Ishikawa (cell line): ENCODE measurements at regions not wholly inside any gene's neighbourhood (a gene's known extent, or its start where the extent isn't known, plus 50 kb on each side); places are given as distances from the start of the nearest gene placed in this dataset.

Experiments used
- CEBPB ChIP-seq: IDR thresholded peaks from 2 replicates; pipeline ENCODE4 v1.6.1; 2012
- CREB1 ChIP-seq: IDR thresholded peaks from 2 replicates; pipeline ENCODE4 v1.6.1; 2012; ENCODE audit warnings: low read depth
- EGR1 ChIP-seq: IDR thresholded peaks from 2 replicates; pipeline ENCODE4 v1.6.1; 2012
- EP300 ChIP-seq: IDR thresholded peaks from 2 replicates; pipeline ENCODE4 v1.6.1; 2012; ENCODE audit warnings: borderline replicate concordance
- FOXM1 ChIP-seq: IDR thresholded peaks from 2 replicates; pipeline ENCODE4 v1.6.1; 2012; ENCODE audit warnings: low read depth, borderline replicate concordance
- MAX ChIP-seq: IDR thresholded peaks from 2 replicates; pipeline ENCODE4 v1.6.1; 2012
- NFIC ChIP-seq: IDR thresholded peaks from 2 replicates; pipeline ENCODE4 v1.6.1; 2012
- RAD21 ChIP-seq: IDR thresholded peaks from 2 replicates; pipeline ENCODE4 v1.6.1; 2012; ENCODE audit warnings: low read depth
- REST ChIP-seq: IDR thresholded peaks from 2 replicates; pipeline ENCODE4 v1.6.1; 2012; ENCODE audit warnings: low read depth, mild to moderate bottlenecking
- TAF1 ChIP-seq: IDR thresholded peaks from 2 replicates; pipeline ENCODE4 v1.6.1; 2012; ENCODE audit warnings: low read depth, mild to moderate bottlenecking
- TCF12 ChIP-seq: IDR thresholded peaks from 2 replicates; pipeline ENCODE4 v1.6.1; 2012; ENCODE audit warnings: low read depth
- TEAD4 ChIP-seq: IDR thresholded peaks from 2 replicates; pipeline ENCODE4 v1.6.1; 2012
- USF1 ChIP-seq: IDR thresholded peaks from 2 replicates; pipeline ENCODE4 v1.6.1; 2012
- YY1 ChIP-seq: IDR thresholded peaks from 2 replicates; pipeline ENCODE4 v1.6.1; 2012; ENCODE audit warnings: low read depth
- ZBTB7A ChIP-seq: IDR thresholded peaks from 2 replicates; pipeline ENCODE4 v1.6.1; 2012; ENCODE audit warnings: low read depth

- no peak for TF ChIP-seq USF1
- TF ChIP-seq RAD21, result no peak
- no peak for TF ChIP-seq ZBTB7A
- no peak for TF ChIP-seq TCF12
- no peak for TF ChIP-seq EGR1
- no peak for TF ChIP-seq MAX
- no peak for TF ChIP-seq FOXM1
These were observed 1104.9 kb upstream of the CELF4 start for GRCh38 chr18:38670486-38670885.

GRCh38 chr18:38664929-38665328 is 1099.3 kb upstream of the CELF4 start:
- no peak for TF ChIP-seq CEBPB
- TF ChIP-seq EP300, result no peak
- no peak for TF ChIP-seq NFIC
- TF ChIP-seq TCF12, result no peak
- TF ChIP-seq USF1, result no peak
- no peak for TF ChIP-seq MAX
- no peak for TF ChIP-seq TAF1
- TF ChIP-seq RAD21, result no peak
- TF ChIP-seq CREB1, result no peak
- TF ChIP-seq EGR1, result no peak
- no peak for TF ChIP-seq REST
- no peak for TF ChIP-seq YY1
- TF ChIP-seq ZBTB7A, result no peak
- TF ChIP-seq TEAD4, result no peak

- no peak for TF ChIP-seq CEBPB
- no peak for TF ChIP-seq YY1
- TF ChIP-seq MAX, result no peak
- TF ChIP-seq USF1, result no peak
- TF ChIP-seq EGR1, result no peak
- no peak for TF ChIP-seq CREB1
- no peak for TF ChIP-seq FOXM1
- TF ChIP-seq EP300, result no peak
- TF ChIP-seq TCF12, result no peak
- no peak for TF ChIP-seq TEAD4
- TF ChIP-seq REST, result no peak
- no peak for TF ChIP-seq ZBTB7A
- TF ChIP-seq RAD21, result no peak
- no peak for TF ChIP-seq TAF1
- TF ChIP-seq NFIC, result no peak
These were observed 1098.1 kb upstream of the CELF4 start for GRCh38 chr18:38663682-38664081.

- TF ChIP-seq REST (no peak), YY1 (no peak), TCF12 (no peak), USF1 (no peak), NFIC (no peak), TAF1 (no peak), TEAD4 (no peak), EP300 (no peak), CEBPB (no peak), ZBTB7A (no peak), FOXM1 (no peak), EGR1 (no peak), RAD21 (no peak), CREB1 (no peak), MAX (no peak)
These were observed 1097.7 kb upstream of the CELF4 start for GRCh38 chr18:38663270-38663669.
